Skin epidermis (tissue), 12 donors: ENCODE measurements at regions not wholly inside any gene's neighbourhood (a gene's known extent, or its start where the extent isn't known, plus 50 kb on each side); places are given as distances from the start of the nearest gene placed in this dataset.

Source experiments
- H3K27ac ChIP-seq, 21 experiments: fragments of 200-600 bp; sonication (generic) in 11 of 21; one replicate each; pipeline ENCODE4 v1.5.0; 2020; ENCODE audit warnings: mild to moderate bottlenecking in 3 of 21, inconsistent platforms in 2 of 21, moderate library complexity in 2 of 21
- H3K4me3 ChIP-seq, 7 experiments: fragments of 200-600 bp; sonication (generic) in 2 of 7; one replicate each; pipeline ENCODE4 v1.5.0; 2020; ENCODE audit warnings: inconsistent platforms in 2 of 7, mild to moderate bottlenecking in 2 of 7, moderate library complexity in 1 of 7

- no peak overlapping the region for H3K27ac ChIP-seq
These were observed 50.0 kb upstream of the CLDN5 start for GRCh38 chr22:19574247-19574646.

GRCh38 chr22:19576460-19577421, 52.5 kb upstream of the CLDN5 start:
- Histone ChIP-seq H3K4me3 (no peak overlapping the region), H3K27ac (peak overlapping the region in 13 of 21 experiments; percentile 14 to 72 (median 54))

More at GRCh38 chr22:19574247-19574646, 50.0 kb upstream of the CLDN5 start:
- no peak overlapping the region for H3K4me3 ChIP-seq

- no peak overlapping the region for H3K4me3 ChIP-seq
- peak overlapping the region in 12 of 21 experiments; percentile 14 to 72 (median 56) for H3K27ac ChIP-seq
These were observed 53.3 kb upstream of the CLDN5 start for GRCh38 chr22:19577422-19577966.

GRCh38 chr22:19578180-19579004, 54.2 kb upstream of the CLDN5 start:
- Histone ChIP-seq H3K4me3 (no peak overlapping the region), H3K27ac (peak overlapping the region in 6 of 21 experiments; percentile 13 to 72 (median 26))

GRCh38 chr22:19579115-19579811, 55.1 kb upstream of the CLDN5 start:
- Histone ChIP-seq H3K4me3 (no peak overlapping the region), H3K27ac (peak overlapping the region in 10 of 21 experiments; percentile 13 to 65 (median 32))

GRCh38 chr22:19579880-19580279, 55.7 kb upstream of the CLDN5 start:
- Histone ChIP-seq H3K4me3 (no peak overlapping the region), H3K27ac (peak overlapping the region in 7 of 21 experiments; percentile 6 to 65 (median 33))

GRCh38 chr22:19580291-19580890, 56.2 kb upstream of the CLDN5 start:
- no peak overlapping the region for H3K27ac ChIP-seq

DNA sequence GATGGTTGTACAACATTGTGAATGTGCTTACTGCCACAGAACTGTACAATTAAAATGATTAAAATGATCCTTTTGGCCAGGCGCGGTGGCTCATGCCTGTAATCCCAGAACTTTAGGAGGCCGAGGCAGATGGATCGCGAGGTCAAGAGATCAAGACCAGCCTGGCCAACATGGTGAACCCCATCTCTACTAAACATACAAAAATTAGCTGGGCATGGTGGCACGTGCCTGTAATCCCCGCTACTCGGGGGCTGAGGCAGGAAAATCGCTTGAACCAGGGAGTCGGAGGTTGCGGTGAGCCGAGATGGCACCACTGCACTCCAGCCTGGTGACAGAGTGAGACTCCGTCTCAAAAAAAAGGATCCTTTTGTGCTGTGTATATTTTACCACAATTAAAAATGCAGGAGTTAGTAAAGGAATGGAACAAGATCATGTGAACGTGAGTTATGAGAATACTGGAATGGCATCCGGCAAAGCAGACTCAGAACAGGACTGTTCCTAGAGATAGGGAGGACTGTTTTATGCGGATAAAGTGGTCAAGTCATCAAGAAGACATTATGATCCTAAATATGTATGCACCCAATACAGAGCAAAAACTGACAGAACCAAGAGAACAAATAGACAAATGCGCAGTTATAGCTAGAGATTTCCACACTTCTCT, 58.0 kb upstream of the CLDN5 start:
- Histone ChIP-seq H3K27ac (no peak overlapping the region), H3K4me3 (no peak overlapping the region)

More at GRCh38 chr22:19580291-19580890, 56.2 kb upstream of the CLDN5 start:
- H3K4me3 ChIP-seq = no peak overlapping the region

DNA sequence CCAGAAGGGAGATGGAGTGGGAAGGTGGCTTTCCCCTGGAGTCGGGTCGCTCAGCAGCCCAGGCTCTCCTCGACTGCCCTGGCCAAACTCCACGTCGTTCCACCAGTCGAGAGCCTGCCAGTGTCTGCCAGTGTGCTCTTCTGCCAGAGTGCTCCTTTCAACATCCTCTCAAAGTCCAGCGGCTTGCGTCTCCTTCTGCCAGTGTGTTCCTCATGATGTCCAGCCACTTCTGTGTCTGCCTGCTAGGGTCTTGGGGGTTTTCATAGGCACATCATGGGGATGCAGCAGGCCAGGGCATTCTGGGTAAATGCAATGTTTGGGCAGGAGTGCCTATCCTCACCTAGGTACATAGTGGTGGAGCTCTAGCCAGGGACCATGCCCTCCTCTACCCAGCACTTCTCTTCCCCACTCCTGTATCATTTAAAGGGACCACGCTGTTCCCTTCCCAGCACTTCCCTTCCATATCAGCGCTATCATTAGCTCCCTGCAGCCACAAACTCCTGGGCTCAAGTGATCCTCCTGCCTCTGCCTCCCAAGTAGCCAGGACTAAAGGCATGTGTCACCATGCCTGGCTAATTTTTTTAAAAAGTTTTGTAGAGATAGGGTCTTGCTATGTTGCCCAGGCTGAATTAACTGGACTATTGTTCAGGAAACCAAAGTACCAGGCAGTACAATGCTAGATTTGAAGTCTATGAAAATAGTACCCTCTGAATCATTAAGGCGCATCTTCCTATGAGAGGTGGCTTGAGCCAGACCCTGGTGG, 62.9 kb upstream of the CLDN5 start:
- Histone ChIP-seq H3K27ac (no peak overlapping the region), H3K4me3 (no peak overlapping the region)

DNA sequence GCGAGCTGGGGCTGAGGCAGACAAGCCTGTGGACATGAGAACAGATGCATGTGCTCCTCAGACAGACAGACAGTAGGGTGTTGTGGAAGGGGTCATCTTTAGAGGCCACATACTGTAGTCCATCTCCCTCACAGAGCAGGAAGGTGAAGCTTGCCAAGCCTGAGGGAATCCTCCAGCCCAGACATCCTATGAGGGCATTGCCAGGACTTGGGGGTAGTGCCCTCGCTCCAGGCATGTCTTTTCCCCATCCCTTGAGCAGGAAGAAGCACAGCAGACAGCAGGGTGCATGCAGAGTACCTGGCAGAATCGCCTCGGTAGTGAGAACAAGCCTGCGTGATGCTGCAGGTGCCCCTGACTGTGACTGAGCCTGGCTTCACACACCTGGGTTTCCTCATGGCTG, 66.5 kb upstream of the CLDN5 start:
- no peak overlapping the region for H3K4me3 ChIP-seq
- H3K27ac ChIP-seq = no peak overlapping the region

DNA sequence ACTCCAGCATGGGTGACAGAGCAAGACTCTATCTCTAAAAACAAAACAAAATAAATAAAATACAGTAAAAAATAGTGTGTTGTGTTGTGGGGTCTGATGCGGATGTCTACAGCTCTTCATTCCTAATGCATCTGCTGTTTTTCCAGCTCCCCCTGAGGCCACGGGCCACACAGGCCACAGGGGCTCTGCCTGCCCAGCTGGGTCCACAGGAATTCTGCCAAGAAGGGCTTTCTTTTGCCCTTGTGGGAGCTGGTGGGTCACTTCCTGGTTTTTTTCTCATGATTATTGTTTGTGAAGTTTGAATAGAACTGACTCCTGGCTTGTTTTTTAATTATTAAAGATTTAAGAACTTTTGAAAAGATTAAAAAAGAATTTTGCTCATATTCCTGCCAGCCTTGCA, 67.4 kb upstream of the CLDN5 start:
- Histone ChIP-seq H3K4me3 (no peak overlapping the region), H3K27ac (no peak overlapping the region)

DNA sequence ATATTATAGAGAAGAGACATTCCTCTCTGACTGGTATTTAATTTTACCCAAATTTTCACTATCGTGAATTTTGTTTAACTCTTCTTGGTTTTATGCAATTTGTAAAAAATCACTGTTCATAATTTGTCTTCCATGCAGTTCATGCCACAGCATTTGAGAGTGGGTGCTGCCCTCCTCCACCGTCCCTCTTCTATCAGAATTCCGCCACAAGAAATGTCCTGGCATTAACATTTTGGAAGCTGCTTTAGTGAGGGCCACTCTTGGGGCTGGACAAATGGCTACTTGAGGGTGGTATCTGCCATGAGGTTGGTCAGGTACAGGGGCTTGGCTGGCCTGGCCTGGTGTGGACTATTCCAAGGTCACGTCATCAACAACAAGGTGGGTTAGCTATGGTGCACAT, 68.3 kb upstream of the CLDN5 start:
- Histone ChIP-seq H3K27ac (no peak overlapping the region), H3K4me3 (no peak overlapping the region)

DNA sequence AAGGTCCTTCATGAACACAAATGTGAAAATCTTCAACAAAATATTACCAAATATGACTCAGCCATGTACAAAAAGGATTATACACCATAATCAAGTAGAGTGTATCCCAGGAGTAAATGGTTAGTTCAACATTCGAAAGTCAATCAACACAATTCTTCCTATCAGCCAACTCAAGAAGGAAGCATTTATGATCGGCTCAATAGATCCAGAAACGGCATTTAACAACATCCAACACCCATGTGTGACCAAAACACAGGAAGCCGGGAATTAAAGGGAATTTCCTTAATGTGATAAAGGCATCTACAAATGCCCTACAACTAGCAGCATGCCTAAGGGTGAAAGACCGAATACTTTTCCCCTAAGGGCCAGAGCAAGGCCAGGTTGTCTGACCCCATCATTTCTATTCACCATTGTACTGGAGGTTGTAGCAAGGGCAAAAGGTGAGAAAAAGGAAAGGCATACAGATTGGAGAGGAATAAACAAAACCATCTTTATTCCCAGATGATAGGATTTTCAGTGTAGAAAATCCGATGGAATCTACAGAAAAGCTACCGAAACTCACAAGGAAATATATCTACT, 69.9 kb upstream of the CLDN5 start:
- Histone ChIP-seq H3K4me3 (no peak overlapping the region), H3K27ac (no peak overlapping the region)

- peak overlapping the region in 1 of 21 experiments; percentile 2 for H3K27ac ChIP-seq
- H3K4me3 ChIP-seq = no peak overlapping the region
These were observed 71.3 kb upstream of the CLDN5 start for GRCh38 chr22:19595532-19595931.

DNA sequence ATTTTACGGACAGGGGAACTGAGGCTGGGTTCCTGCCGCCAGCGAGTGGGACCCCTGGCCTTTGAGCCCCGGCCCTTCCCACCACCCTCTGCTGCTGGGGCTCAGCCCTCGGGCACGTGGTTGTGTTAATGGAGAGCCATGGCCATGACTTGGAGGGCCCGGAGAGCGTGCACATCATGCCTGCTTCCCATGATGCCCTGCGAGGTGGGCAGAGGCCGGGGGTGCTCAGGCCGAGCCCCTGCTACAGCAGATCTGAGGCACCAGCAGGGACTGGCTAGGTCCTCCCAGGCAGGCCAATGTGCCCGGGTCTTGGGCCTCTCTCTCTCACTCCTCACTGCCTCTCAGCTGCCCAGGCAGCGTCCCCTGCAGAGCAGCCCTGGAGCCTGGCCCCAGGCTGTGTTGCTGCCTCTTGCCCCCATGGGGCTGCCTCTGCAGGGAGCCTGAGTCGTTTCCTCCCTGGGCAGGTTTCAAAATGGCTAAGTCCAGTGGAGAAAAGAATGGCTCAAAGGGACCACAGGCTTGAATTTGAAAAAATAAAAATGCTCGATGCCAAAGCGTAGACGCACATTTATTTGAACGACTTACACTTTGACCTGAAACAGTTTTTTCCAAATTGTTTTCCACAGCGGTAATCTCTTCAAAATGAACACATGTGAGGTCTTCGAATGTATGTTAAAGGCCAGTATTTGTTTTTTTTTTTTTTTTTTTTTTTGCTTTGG, 72.6 kb upstream of the CLDN5 start:
- Histone ChIP-seq H3K4me3 (no peak overlapping the region), H3K27ac (peak overlapping the region in 14 of 21 experiments; percentile 1 to 84 (median 52))

GRCh38 chr22:19597399-19597735, 73.2 kb upstream of the CLDN5 start:
- H3K4me3 ChIP-seq = no peak overlapping the region
- peak overlapping the region in 15 of 21 experiments; percentile 8 to 84 (median 58) for H3K27ac ChIP-seq
